HG03575 (cell line): ENCODE measurements at regions not wholly inside any gene's neighbourhood (a gene's known extent, or its start where the extent isn't known, plus 50 kb on each side); places are given as distances from the start of the nearest gene placed in this dataset.
A peak's percentile ranks its signal among the peaks of the same experiment; 100 is the strongest.

Experiments
- ATAC-seq: cut with Tn5 transposase; IDR thresholded peaks from one replicate; pipeline ENCODE4 v1.9.1; 2021; ENCODE audit not compliant: unreplicated experiment, insufficient number of reproducible peaks, low FRiP score; ENCODE audit errors: extremely low read depth

GRCh38 chr2:203789618-203790017 is 78.0 kb upstream of the CTLA4 start:
- ATAC-seq = no peak

GRCh38 chr2:203790134-203790852 is 77.3 kb upstream of the CTLA4 start:
- no peak for ATAC-seq

DNA sequence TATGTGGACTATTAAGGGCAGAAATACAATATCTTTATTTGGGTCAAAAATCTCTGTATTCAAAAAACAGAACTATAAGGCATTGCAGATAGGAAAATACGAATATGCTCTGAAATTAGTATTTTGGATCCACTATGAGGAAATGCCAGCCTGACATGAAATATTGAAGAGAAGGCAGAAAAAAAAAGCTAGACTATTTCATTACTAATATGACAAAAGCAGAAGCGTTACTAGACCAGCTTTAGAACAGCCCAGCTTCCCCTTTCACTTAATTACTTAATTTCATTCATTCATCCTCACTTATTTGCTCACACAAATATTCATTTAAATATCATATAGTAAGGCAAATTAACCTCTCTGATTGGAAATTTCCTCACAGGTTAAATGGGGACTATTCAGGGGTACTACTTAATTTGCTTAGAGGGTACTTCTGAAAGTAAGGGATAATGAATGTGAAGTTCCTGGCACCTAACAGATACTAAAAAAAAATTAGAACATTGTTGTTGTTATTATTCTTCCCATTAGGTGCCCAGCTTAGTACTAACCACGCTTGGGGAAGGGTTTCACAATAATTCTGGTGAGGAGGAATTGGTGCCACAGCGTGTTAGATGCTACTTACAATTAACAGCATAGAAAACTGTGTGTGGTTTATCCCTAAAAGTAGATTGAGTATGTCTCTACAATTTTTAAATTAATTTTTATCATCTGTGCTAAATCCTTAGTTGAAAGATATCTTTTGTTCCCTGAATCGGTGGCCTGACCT is 71.1 kb upstream of the CTLA4 start:
- no peak for ATAC-seq

DNA sequence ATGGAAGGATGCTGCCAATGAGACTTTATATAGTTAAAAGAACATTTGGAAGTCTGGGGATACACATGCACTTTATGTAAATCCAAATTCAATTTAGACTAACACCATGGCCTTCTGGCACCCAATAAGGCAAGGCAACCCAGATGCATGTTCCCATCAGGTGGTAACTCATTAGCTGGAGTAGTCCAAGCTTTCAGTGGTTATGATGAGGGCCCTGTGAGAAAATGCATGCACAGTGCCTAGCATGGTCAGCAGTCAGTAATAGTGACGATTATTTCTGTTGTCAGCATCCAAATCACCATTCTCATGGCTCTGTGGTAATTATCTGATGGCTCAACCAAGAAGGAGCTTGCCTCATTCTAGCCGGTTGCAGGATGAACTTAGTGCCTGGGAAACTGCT is 70.3 kb upstream of the CTLA4 start:
- no peak for ATAC-seq

DNA sequence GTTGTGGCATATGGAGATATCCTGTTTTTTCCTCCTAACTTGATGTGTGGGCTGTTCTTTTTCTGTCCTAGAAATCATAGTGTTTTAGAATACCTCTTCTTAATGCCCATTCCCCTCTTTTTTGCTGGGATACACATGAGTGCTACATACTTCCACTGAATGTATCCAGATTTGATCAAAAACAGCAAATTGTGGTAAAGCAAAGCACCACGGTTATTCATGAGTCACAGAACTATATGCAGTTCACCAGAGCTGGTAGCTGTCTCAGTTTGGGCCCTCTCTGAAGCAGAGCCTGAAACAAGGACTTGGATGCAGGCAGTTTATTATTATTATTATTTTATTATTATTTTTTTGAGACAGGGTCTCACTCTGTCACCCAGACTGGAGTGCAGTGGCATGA is 69.9 kb upstream of the CTLA4 start:
- ATAC-seq = no peak

DNA sequence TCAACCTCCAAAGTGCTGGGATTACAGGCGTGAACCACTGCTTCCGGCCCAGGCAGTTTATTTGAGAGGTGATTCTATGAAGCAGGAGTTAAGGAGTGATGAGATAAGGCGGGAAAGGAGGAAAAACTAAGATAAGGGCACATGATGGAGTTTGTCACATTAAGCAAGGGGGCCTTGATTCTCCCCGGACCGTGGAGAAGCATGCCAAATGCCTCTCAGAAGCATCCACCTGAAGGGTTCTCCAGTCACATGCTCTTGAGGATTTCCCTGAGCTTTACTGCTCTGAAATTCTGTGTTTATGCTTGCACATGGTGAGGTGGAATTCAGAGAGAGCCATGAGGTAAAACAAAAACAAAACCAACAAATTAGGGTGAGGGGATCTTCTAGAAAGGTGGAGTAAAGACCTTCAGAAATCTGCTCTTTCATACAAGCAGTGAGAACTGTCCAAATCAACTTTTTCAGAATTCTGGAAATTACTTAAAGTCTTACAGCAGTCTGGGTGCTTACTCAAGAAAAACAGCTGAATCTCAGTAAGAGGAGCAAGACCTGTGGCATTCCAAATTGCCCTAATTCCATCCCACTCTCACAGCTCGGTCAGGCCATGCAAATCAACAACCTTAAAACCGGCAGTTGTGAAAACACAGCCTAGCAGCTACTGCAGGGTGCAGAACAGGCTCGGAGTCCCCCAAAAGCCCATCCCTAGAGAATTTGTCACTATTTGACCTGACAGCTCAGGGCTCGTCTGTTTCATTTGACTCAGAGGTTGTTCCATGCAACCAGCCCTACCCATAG is 69.1 kb upstream of the CTLA4 start:
- no peak for ATAC-seq

DNA sequence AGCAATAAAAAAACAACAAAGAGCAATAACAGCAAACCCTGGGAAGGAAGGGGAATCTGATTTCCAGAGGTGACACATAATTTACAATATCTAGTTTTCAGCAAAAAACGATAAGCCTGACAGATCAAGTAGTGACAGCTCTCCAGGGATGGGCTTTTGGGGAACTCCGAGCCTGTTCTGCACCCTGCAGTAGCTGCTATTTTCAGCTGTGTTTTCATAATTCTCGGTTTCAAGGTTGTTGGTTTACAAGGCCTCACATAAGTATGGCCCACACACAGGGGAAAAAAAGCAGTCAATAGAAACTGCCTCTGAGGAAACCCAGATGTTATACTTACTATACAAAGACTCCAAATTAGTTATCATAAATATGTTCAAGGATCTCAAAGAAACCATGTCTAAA is 67.7 kb upstream of the CTLA4 start:
- peak; percentile 84 for ATAC-seq

GRCh38 chr2:203800783-203801182 is 66.8 kb upstream of the CTLA4 start:
- no peak for ATAC-seq

- ATAC-seq = no peak
Observed at GRCh38 chr2:203802342-203803052, 65.1 kb upstream of the CTLA4 start.

GRCh38 chr2:203803053-203803429 is 64.5 kb upstream of the CTLA4 start:
- no peak for ATAC-seq

DNA sequence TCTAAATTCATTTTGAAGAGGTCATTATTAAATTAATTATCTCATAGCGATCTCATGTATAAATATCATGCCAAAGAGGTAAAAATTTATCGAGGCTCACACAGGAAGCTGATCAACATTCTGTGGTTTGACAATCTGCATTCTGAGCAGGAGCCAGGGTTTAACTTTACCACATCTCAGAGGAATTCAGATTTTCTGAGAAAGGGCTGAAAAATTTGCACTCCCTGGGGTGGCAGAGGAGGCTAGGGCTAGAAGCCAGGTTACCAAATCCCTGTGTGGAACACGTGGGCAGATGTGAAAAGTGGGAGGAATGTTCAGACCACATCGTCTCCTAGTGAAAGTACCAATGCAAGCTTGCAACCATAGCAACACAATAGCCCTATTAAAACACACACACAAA is 63.5 kb upstream of the CTLA4 start:
- no peak for ATAC-seq

- ATAC-seq = no peak
Observed at GRCh38 chr2:203804764-203805485, 62.6 kb upstream of the CTLA4 start.

DNA sequence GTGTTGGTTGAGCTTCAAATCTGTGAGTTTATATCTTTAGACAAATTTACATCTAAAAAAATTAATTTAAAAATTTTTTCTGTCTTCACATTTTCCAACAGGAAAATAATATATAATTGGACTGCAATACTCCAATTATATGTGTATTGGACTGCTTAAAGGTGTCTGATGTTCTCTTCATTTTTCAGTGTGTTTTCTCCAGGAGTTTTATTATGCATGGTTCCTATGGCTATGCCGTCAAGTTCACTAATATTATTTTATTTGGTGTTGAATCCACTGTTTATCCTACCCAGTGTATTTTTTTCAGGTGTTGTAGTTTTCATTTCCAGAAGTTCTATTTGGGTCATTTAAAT is 62.1 kb upstream of the CTLA4 start:
- ATAC-seq = no peak

- ATAC-seq = no peak
Observed at GRCh38 chr2:203806761-203807160, 60.8 kb upstream of the CTLA4 start.

GRCh38 chr2:203808046-203808750 is 59.4 kb upstream of the CTLA4 start:
- ATAC-seq = no peak

- ATAC-seq = no peak
Observed at GRCh38 chr2:203809084-203809521, 58.5 kb upstream of the CTLA4 start.

GRCh38 chr2:203809991-203810510 is 57.5 kb upstream of the CTLA4 start:
- no peak for ATAC-seq
